ENCODE measurements at regions not wholly inside any gene's neighbourhood (a gene's known extent, or its start where the extent isn't known, plus 50 kb on each side); places are given as distances from the start of the nearest gene placed in this dataset.

- Mint-ChIP-seq H3K4me1 (peaks cover 21% of the 10 kb centered on the region), H3K36me3 (no peaks in the 10 kb centered on the region), H3K9me3 (no peaks in the 10 kb centered on the region), H3K27ac (no peak overlapping the region), H3K27me3 (ENCODE audit: low read depth) (peaks cover 2% of the 10 kb centered on the region), H3K4me3 (no peak overlapping the region)
- DNase-seq (ENCODE audit: low spot score in 2 of 2, unreplicated experiment in 2 of 2): no peak
- no peak for TF ChIP-seq CTCF (IDR thresholded peaks at IDR 0.05; ENCODE audit: unreplicated experiment)
Measured at GRCh38 chr6:90709431-90709996, 122.6 kb upstream of the MAP3K7 start.

GRCh38 chr6:90708206-90708737 is 121.4 kb upstream of the MAP3K7 start:
- TF ChIP-seq CTCF (IDR thresholded peaks at IDR 0.05; ENCODE audit: unreplicated experiment): no peak
- H3K27ac Mint-ChIP-seq: no peak overlapping the region
- no peaks in the 10 kb centered on the region for H3K9me3 Mint-ChIP-seq
- peaks cover 23% of the 10 kb centered on the region for H3K4me1 Mint-ChIP-seq
- no peaks in the 10 kb centered on the region for H3K36me3 Mint-ChIP-seq
- peaks cover 2% of the 10 kb centered on the region for H3K27me3 Mint-ChIP-seq (ENCODE audit: low read depth)
- DNase-seq (ENCODE audit: low spot score in 2 of 2, unreplicated experiment in 2 of 2): no peak
- H3K4me3 Mint-ChIP-seq: no peak overlapping the region

GRCh38 chr6:90707246-90707645 is 120.4 kb upstream of the MAP3K7 start:
- no peaks in the 10 kb centered on the region for H3K36me3 Mint-ChIP-seq
- H3K9me3 Mint-ChIP-seq: no peaks in the 10 kb centered on the region
- no peak for DNase-seq (ENCODE audit: low spot score in 2 of 2, unreplicated experiment in 2 of 2)
- peaks cover 7% of the 10 kb centered on the region for H3K27me3 Mint-ChIP-seq (ENCODE audit: low read depth)
- no peak for TF ChIP-seq CTCF (IDR thresholded peaks at IDR 0.05; ENCODE audit: unreplicated experiment)
- H3K4me1 Mint-ChIP-seq: peaks cover 22% of the 10 kb centered on the region
- H3K27ac Mint-ChIP-seq: no peak overlapping the region
- no peak overlapping the region for H3K4me3 Mint-ChIP-seq

- Mint-ChIP-seq H3K4me3 (no peak overlapping the region), H3K4me1 (peaks cover 6% of the 10 kb centered on the region), H3K27me3 (ENCODE audit: low read depth) (peaks cover 26% of the 10 kb centered on the region), H3K36me3 (no peaks in the 10 kb centered on the region), H3K9me3 (no peaks in the 10 kb centered on the region), H3K27ac (no peak overlapping the region)
- no peak for DNase-seq (ENCODE audit: low spot score in 2 of 2, unreplicated experiment in 2 of 2)
- no peak for TF ChIP-seq CTCF (IDR thresholded peaks at IDR 0.05; ENCODE audit: unreplicated experiment)
Measured at GRCh38 chr6:90703336-90703735, 116.5 kb upstream of the MAP3K7 start.

GRCh38 chr6:90701926-90702325 is 115.1 kb upstream of the MAP3K7 start:
- H3K36me3 Mint-ChIP-seq: no peaks in the 10 kb centered on the region
- peaks cover 2% of the 10 kb centered on the region for H3K4me1 Mint-ChIP-seq
- no peak overlapping the region for H3K27ac Mint-ChIP-seq
- no peak overlapping the region for H3K4me3 Mint-ChIP-seq
- DNase-seq (ENCODE audit: low spot score in 2 of 2, unreplicated experiment in 2 of 2): no peak
- TF ChIP-seq CTCF (IDR thresholded peaks at IDR 0.05; ENCODE audit: unreplicated experiment): no peak
- no peaks in the 10 kb centered on the region for H3K9me3 Mint-ChIP-seq
- H3K27me3 Mint-ChIP-seq (ENCODE audit: low read depth): peaks cover 26% of the 10 kb centered on the region
